Mesenchymal stem cell (in vitro differentiated cells and primary cell): ENCODE measurements at regions not wholly inside any gene's neighbourhood (a gene's known extent, or its start where the extent isn't known, plus 50 kb on each side); places are given as distances from the start of the nearest gene placed in this dataset.

Experiments used
- DNase-seq: peaks from one replicate; pipeline ENCODE4 v3.0.0-alpha.2; 2013
- H2AFZ ChIP-seq: one replicate; pipeline ENCODE4 v1.6.1; 2013; ENCODE audit warnings: low read depth, mild to moderate bottlenecking, control low read depth, inconsistent platforms, low read length, moderate library complexity
- H2AK5ac ChIP-seq: 2 replicates; pipeline ENCODE4 v1.6.1; 2013; ENCODE audit warnings: low read length, moderate library complexity, mild to moderate bottlenecking, inconsistent platforms; ENCODE audit not compliant: severe bottlenecking
- H2BK120ac ChIP-seq: one replicate; pipeline ENCODE4 v1.6.1; 2013; ENCODE audit warnings: low read depth, mild to moderate bottlenecking, inconsistent platforms, low read length, moderate library complexity
- H2BK12ac ChIP-seq, 2 experiments: one replicate each; pipeline ENCODE4 v1.6.1; 2013; ENCODE audit warnings: inconsistent platforms in 2 of 2, low read length in 2 of 2, mild to moderate bottlenecking in 2 of 2, moderate library complexity in 2 of 2, control low read depth in 1 of 2
- H2BK15ac ChIP-seq: one replicate; pipeline ENCODE4 v1.6.1; 2013; ENCODE audit warnings: mild to moderate bottlenecking, low read depth, inconsistent platforms; ENCODE audit not compliant: poor library complexity, severe bottlenecking
- H2BK5ac ChIP-seq: 2 replicates; pipeline ENCODE4 v1.6.1; 2013; ENCODE audit warnings: low read depth, mild to moderate bottlenecking, low read length, control low read depth, inconsistent platforms; ENCODE audit not compliant: poor library complexity, severe bottlenecking
- H3K14ac ChIP-seq, 2 experiments: one replicate each; pipeline ENCODE4 v1.6.1; 2013; ENCODE audit warnings: inconsistent platforms in 2 of 2, low read length in 2 of 2, control low read depth in 1 of 2, mild to moderate bottlenecking in 1 of 2, moderate library complexity in 1 of 2
- H3K18ac ChIP-seq, 2 experiments: one replicate each; pipeline ENCODE4 v1.6.1; 2013; ENCODE audit warnings: inconsistent platforms in 2 of 2, low read length in 2 of 2, control low read depth in 1 of 2, low read depth in 1 of 2, mild to moderate bottlenecking in 1 of 2
- H3K23ac ChIP-seq, 2 experiments: one replicate each; pipeline ENCODE4 v1.6.1; 2013; ENCODE audit warnings: inconsistent platforms in 2 of 2, low read length in 2 of 2, mild to moderate bottlenecking in 2 of 2, moderate library complexity in 2 of 2, control low read depth in 1 of 2
- H3K27ac ChIP-seq: 2 replicates; pipeline ENCODE4 v1.5.1; 2013; ENCODE audit warnings: mild to moderate bottlenecking, moderate library complexity, low read length, control low read depth, inconsistent platforms; ENCODE audit not compliant: poor library complexity, severe bottlenecking
- H3K27me3 ChIP-seq, 2 experiments: 2 replicates each; pipeline versions ENCODE4 v1.6.1 to v1.7.0; 2013; ENCODE audit warnings: low read length in 2 of 2, mild to moderate bottlenecking in 2 of 2, moderate library complexity in 2 of 2, control low read depth in 1 of 2, inconsistent platforms in 1 of 2; ENCODE audit not compliant: control insufficient read depth in 1 of 2, insufficient read depth in 1 of 2
- H3K36me3 ChIP-seq, 2 experiments: 2 replicates each; pipeline versions ENCODE4 v1.6.1 to v1.7.0; 2013; ENCODE audit warnings: low read length in 2 of 2, control low read depth in 1 of 2, inconsistent platforms in 1 of 2, low read depth in 1 of 2, mild to moderate bottlenecking in 1 of 2; ENCODE audit not compliant: insufficient read depth in 2 of 2, control insufficient read depth in 1 of 2
- H3K4ac ChIP-seq, 2 experiments: one replicate each; pipeline ENCODE4 v1.6.1; 2013; ENCODE audit warnings: inconsistent platforms in 2 of 2, low read length in 2 of 2, mild to moderate bottlenecking in 2 of 2, moderate library complexity in 2 of 2, control low read depth in 1 of 2, low read depth in 1 of 2
- H3K4me1 ChIP-seq: 2 replicates; pipeline ENCODE4 v1.6.1; 2013; ENCODE audit warnings: low read depth, low read length, control low read depth; ENCODE audit not compliant: control insufficient read depth, insufficient read depth
- H3K4me2 ChIP-seq: 2 replicates; pipeline ENCODE4 v1.6.1; 2013; ENCODE audit warnings: low read length, mild to moderate bottlenecking, inconsistent platforms; ENCODE audit not compliant: poor library complexity, severe bottlenecking
- H3K4me3 ChIP-seq, 2 experiments: 2 replicates each; pipeline versions ENCODE4 v1.5.1 to v1.7.0; 2013; ENCODE audit warnings: low read length in 2 of 2, mild to moderate bottlenecking in 2 of 2, control low read depth in 1 of 2, low read depth in 1 of 2; ENCODE audit not compliant: insufficient read depth in 1 of 2
- H3K79me1 ChIP-seq: replicated peaks from 2 replicates; pipeline ENCODE4 v1.6.1; 2013; ENCODE audit warnings: mild to moderate bottlenecking, control low read depth, low read length, inconsistent platforms; ENCODE audit not compliant: poor library complexity, severe bottlenecking
- H3K9ac ChIP-seq: 2 replicates; pipeline ENCODE4 v1.7.0; 2013; ENCODE audit warnings: mild to moderate bottlenecking, low read length, moderate library complexity
- H3K9me3 ChIP-seq: 2 replicates; pipeline ENCODE4 v1.7.0; 2013; ENCODE audit warnings: mild to moderate bottlenecking, low read length; ENCODE audit not compliant: control insufficient read depth
- H4K8ac ChIP-seq: one replicate; pipeline ENCODE4 v1.6.1; 2013; ENCODE audit warnings: inconsistent platforms, mild to moderate bottlenecking, low read length, moderate library complexity
- H4K91ac ChIP-seq: one replicate; pipeline ENCODE4 v1.6.1; 2013; ENCODE audit warnings: mild to moderate bottlenecking, low read length, inconsistent platforms
- WGBS: methylation state at CpG from one replicate; pipeline ENCODE4 v1.1.7; 2013; ENCODE audit warnings: mixed read lengths; 5-methylcytosine and 5-hydroxymethylcytosine counted together

DNA sequence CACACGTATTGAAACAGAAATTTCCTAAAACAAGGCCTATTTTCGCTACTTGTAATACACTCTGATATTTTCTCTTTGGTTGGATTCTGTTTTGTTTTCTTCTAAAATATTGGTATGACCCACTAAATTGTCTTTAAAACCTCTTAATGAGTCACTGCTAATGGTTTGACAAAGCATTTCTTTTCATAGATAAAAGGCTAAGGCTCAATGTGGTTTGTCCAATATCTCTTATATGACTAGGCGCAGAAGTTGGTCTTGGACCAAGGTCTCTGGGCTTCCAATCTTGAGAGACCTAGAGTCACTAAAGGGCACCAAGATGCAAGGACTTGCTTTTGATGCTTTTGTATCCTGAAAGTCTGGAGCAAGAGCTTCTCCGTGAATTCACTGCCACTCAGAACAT is 498.2 kb upstream of the TCF4 start:
- Histone ChIP-seq H4K91ac (no peak overlapping the region), H2BK5ac (no peak overlapping the region), H2BK120ac (no peak overlapping the region), H3K4me3 (no peak overlapping the region), H2BK12ac (no peak overlapping the region), H2AFZ (no peak overlapping the region), H3K23ac (no peak overlapping the region), H3K14ac (no peak overlapping the region), H3K27me3 (no peaks in the 10 kb centered on the region), H3K9ac (peak overlapping the region; percentile 54), H3K36me3 (no peaks in the 10 kb centered on the region), H2BK15ac (no peak overlapping the region), H3K27ac (no peak overlapping the region), H3K4ac (no peak overlapping the region), H3K18ac (no peak overlapping the region), H3K9me3 (no peaks in the 10 kb centered on the region), H3K79me1 (no peaks in the 10 kb centered on the region), H3K4me2 (no peak overlapping the region), H2AK5ac (no peak overlapping the region), H3K4me1 (no peaks in the 10 kb centered on the region), H4K8ac (no peak overlapping the region)
- WGBS = 92% methylated on average over 2 of the region's 4 CpGs
- DNase-seq = no peak

DNA sequence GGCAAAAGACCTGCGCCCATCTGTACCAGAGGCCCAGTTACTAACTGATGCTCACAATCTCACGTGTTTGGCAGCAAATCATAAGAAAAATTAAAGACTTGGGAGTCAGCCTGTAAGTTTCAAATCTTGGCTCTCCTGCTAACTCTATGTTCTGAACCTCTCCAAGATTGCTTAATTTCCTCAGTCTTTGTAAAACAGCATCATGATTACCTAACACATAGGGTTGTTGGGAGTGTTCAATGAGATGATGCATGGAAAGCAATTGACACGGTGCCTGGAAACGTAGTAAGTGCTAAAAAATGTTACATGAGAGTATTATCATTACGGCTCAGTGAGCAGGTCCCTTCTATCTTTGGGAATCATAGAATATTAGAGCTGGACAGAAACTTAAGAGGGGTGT is 497.6 kb upstream of the TCF4 start:
- Histone ChIP-seq H2BK15ac (no peak overlapping the region), H3K23ac (no peak overlapping the region), H3K14ac (no peak overlapping the region), H3K27ac (no peak overlapping the region), H3K36me3 (no peaks in the 10 kb centered on the region), H3K4me3 (no peak overlapping the region), H3K9ac (peak overlapping the region; percentile 54), H3K4me1 (no peaks in the 10 kb centered on the region), H3K4me2 (no peak overlapping the region), H2BK5ac (no peak overlapping the region), H2BK12ac (no peak overlapping the region), H3K18ac (no peak overlapping the region), H4K91ac (no peak overlapping the region), H3K27me3 (no peaks in the 10 kb centered on the region), H2AFZ (no peak overlapping the region), H4K8ac (no peak overlapping the region), H2BK120ac (no peak overlapping the region), H3K4ac (no peak overlapping the region), H3K79me1 (no peaks in the 10 kb centered on the region), H2AK5ac (no peak overlapping the region), H3K9me3 (no peaks in the 10 kb centered on the region)
- peak; percentile 6 for DNase-seq
- 63% methylated on average over 5 of the region's 5 CpGs for WGBS

DNA sequence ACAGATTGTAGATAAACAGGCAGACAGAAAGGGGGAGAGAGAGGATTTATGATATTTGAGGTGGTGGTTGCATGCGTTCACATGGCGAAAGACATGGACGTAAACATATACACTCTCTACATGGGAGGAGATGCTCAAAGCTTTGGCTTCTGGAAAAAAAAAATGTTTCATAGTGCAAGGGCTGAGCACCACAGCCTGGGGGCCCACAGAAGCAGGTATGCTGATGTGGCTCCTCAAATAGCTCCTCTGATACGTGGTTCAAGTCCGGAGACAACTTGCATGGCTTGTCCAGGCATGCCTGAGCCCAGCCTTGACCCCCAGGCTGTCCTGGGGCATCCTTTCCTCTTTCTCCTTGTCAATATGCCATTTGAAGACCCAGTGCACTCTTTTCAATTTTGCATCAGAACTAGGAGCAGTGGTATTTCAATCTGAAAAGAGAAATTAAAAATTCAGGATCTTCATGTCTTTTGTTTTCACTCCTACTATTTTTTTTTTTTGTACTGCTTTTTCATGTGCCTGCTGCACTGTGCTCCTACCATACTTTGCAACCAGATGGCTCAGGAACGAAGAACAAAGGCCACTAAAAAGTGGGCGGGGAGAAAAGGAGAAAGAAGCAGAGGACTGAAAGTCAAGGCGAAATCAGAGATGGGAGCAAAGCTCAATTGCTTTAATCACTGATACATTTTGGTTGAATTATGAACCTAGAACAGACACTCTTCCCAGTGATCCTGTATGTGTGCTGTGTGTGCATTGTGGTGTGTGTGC is 495.7 kb upstream of the TCF4 start:
- H2BK120ac ChIP-seq = no peak overlapping the region
- no peak overlapping the region for H3K27ac ChIP-seq
- no peaks in the 10 kb centered on the region for H3K36me3 ChIP-seq
- no peak overlapping the region for H2BK5ac ChIP-seq
- H3K14ac ChIP-seq = peak overlapping the region in 1 of 2 experiments; percentile 41
- H4K8ac ChIP-seq = no peak overlapping the region
- H3K79me1 ChIP-seq = no peaks in the 10 kb centered on the region
- H3K9me3 ChIP-seq = no peaks in the 10 kb centered on the region
- H3K4me2 ChIP-seq = no peak overlapping the region
- no peak overlapping the region for H3K18ac ChIP-seq
- H2AK5ac ChIP-seq = no peak overlapping the region
- no peak overlapping the region for H2BK15ac ChIP-seq
- H2BK12ac ChIP-seq = no peak overlapping the region
- no peak for DNase-seq
- no peak overlapping the region for H3K4ac ChIP-seq
- H4K91ac ChIP-seq = no peak overlapping the region
- 88% methylated on average over 8 of the region's 8 CpGs for WGBS
- no peak overlapping the region for H2AFZ ChIP-seq
- no peaks in the 10 kb centered on the region for H3K27me3 ChIP-seq
- H3K9ac ChIP-seq = peak overlapping the region; percentile 49
- no peak overlapping the region for H3K23ac ChIP-seq
- no peak overlapping the region for H3K4me3 ChIP-seq
- H3K4me1 ChIP-seq = no peaks in the 10 kb centered on the region

DNA sequence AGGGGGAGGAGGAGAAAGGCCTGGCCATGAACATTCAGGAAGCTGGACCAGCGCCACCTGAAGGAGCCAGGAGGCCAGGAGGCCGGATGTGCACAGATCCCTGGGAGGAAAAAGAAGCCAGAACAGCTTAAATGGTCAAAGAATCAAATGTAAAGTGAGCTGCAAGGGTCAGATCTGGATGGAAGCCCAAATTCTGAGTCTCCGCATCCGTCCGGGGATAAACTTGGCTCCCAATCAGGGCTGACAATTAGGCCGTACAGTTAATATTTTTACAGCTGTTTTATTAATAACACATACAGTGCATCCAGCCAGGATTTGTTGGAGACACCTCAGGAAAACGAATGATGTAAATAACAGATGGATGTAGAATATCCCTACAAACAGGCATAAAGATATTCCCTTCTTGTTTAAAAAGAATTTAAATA is 495.1 kb upstream of the TCF4 start:
- WGBS = 82% methylated on average over 2 of the region's 7 CpGs
- H3K4me3 ChIP-seq = no peak overlapping the region

More for the DNA sequence above, 495.1 kb upstream of the TCF4 start:
- Histone ChIP-seq H4K8ac (no peak overlapping the region), H3K27me3 (no peaks in the 10 kb centered on the region), H3K4ac (no peak overlapping the region), H3K14ac (no peak overlapping the region), H3K4me2 (no peak overlapping the region), H3K23ac (no peak overlapping the region), H2BK120ac (no peak overlapping the region), H3K27ac (no peak overlapping the region), H3K9ac (peak overlapping the region; percentile 49), H2BK15ac (no peak overlapping the region), H3K79me1 (no peaks in the 10 kb centered on the region), H2AFZ (no peak overlapping the region), H3K9me3 (no peaks in the 10 kb centered on the region), H3K36me3 (no peaks in the 10 kb centered on the region), H2BK5ac (no peak overlapping the region), H3K4me1 (no peaks in the 10 kb centered on the region), H2BK12ac (no peak overlapping the region), H4K91ac (no peak overlapping the region), H2AK5ac (no peak overlapping the region), H3K18ac (no peak overlapping the region)
- DNase-seq = no peak
